Loucy (cell line): ENCODE measurements at regions not wholly inside any gene's neighbourhood (a gene's known extent, or its start where the extent isn't known, plus 50 kb on each side); places are given as distances from the start of the nearest gene placed in this dataset.

ENCODE experiments used
- H2AFZ ChIP-seq: fragments of 200-600 bp; sonication (generic); 2 replicates; pipeline ENCODE4 v1.6.0; 2016; ENCODE audit warnings: antibody characterized with exemption, mild to moderate bottlenecking, low read length, moderate library complexity
- H3F3A ChIP-seq: fragments of 200-600 bp; 2 replicates; pipeline ENCODE4 v1.6.0; 2016; ENCODE audit warnings: antibody characterized with exemption, low read depth, mild to moderate bottlenecking
- H3K27me3 ChIP-seq: fragments of 200-600 bp; sonication (generic); 2 replicates; pipeline ENCODE4 v1.6.1; 2014; ENCODE audit warnings: low read length, mild to moderate bottlenecking; ENCODE audit not compliant: insufficient read depth, poor library complexity, severe bottlenecking
- H3K36me3 ChIP-seq: fragments of 200-600 bp; sonication (generic); 2 replicates; pipeline ENCODE4 v1.6.1; 2016; ENCODE audit warnings: low read length; ENCODE audit not compliant: insufficient read depth
- H3K4me1 ChIP-seq: fragments of 200-600 bp; sonication (generic); 2 replicates; pipeline ENCODE4 v1.5.1; 2014; ENCODE audit warnings: low read length, mild to moderate bottlenecking; ENCODE audit not compliant: insufficient read depth, poor library complexity, severe bottlenecking
- H3K4me2 ChIP-seq: fragments of 200-600 bp; sonication (generic); 2 replicates; pipeline ENCODE4 v1.6.0; 2014; ENCODE audit warnings: antibody characterized with exemption, low read length, low read depth, mild to moderate bottlenecking; ENCODE audit not compliant: poor library complexity, severe bottlenecking
- H3K4me3 ChIP-seq: fragments of 200-600 bp; sonication (generic); 2 replicates; pipeline ENCODE4 v1.5.1; 2014; ENCODE audit warnings: low read length, mild to moderate bottlenecking, mixed read lengths; ENCODE audit not compliant: poor library complexity, severe bottlenecking
- H3K79me2 ChIP-seq: fragments of 200-600 bp; sonication (generic); 2 replicates; pipeline ENCODE4 v1.6.1; 2014; ENCODE audit warnings: low read length; ENCODE audit not compliant: insufficient read depth
- H3K9ac ChIP-seq: fragments of 200-600 bp; sonication (generic); 2 replicates; pipeline ENCODE4 v1.6.0; 2014; ENCODE audit warnings: mild to moderate bottlenecking, low read depth, low read length, moderate library complexity; ENCODE audit not compliant: poor library complexity, severe bottlenecking
- H3K9me2 ChIP-seq: fragments of 200-600 bp; sonication (generic); replicated peaks from 2 replicates; pipeline ENCODE4 v1.6.1; 2016; ENCODE audit warnings: low read depth, low read length, mixed read lengths
- H3K9me3 ChIP-seq: fragments of 200-600 bp; sonication (generic); 2 replicates; pipeline ENCODE4 v1.6.1; 2014; ENCODE audit warnings: mild to moderate bottlenecking, antibody characterized with exemption, low read length, low read depth; ENCODE audit not compliant: insufficient read depth
- H4K20me1 ChIP-seq: fragments of 200-600 bp; sonication (generic); 2 replicates; pipeline ENCODE4 v1.6.0; 2014; ENCODE audit warnings: antibody characterized with exemption, low read length, mild to moderate bottlenecking; ENCODE audit not compliant: insufficient read depth, poor library complexity, severe bottlenecking
- EZH2phosphoT487 ChIP-seq: fragments of 200-600 bp; IDR thresholded peaks from 2 replicates; pipeline ENCODE4 v1.6.1; 2018; ENCODE audit warnings: antibody characterized with exemption, mild to moderate bottlenecking, moderate library complexity, borderline replicate concordance
- TF ChIP-seq, protein P1 (sequence below): fragments of 200-600 bp; sonication (generic); conservative IDR thresholded peaks from 2 replicates; pipeline ENCODE4 v1.5.1; 2014; ENCODE audit warnings: mild to moderate bottlenecking, antibody characterized with exemption, low read length

DNA sequence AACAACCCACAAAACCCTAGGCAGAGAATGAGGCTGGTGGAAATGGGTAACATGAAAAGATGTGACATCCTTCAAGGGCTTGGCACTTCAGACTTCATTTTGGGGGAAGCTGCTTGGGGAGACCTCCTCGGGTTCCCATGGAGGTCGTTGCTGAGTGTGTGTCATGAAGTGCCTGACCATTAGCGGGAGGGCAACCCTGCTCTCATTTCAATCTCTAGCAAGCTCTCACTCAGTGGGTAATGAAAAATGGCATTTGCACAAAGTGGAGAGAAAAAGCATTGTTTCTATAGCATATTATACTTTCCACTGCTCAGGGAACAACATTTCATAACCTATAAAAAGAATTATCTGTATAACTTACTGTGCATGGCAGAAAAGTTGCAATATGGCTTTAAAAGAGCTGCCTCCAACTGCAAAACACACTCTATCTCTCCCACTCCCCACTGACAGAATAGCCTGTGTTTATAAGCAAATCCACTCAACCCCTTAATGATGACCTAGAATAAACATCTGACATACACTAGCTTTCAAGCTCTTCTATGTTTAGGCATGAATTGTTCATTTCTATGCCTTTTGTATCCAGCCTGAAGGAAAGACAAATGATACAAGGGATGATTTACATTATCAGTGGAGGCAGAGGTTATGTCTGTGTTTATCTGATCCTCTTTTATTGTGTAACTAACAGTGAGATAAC is 357.2 kb downstream of the ZSWIM6 start:
- H2AFZ ChIP-seq: no peak overlapping the region
- H4K20me1 ChIP-seq: no peaks in the 10 kb centered on the region
- H3K36me3 ChIP-seq: no peaks in the 10 kb centered on the region
- H3K4me3 ChIP-seq: no peak overlapping the region
- H3K9me3 ChIP-seq: 0 out of 2 replicates have a peak, but pooled peaks cover 5% of the 10 kb centered on the region
- no peaks in the 10 kb centered on the region for H3K4me1 ChIP-seq
- no peaks in the 10 kb centered on the region for H3F3A ChIP-seq
- H3K27me3 ChIP-seq: no peaks in the 10 kb centered on the region
- TF ChIP-seq, protein P1, sequence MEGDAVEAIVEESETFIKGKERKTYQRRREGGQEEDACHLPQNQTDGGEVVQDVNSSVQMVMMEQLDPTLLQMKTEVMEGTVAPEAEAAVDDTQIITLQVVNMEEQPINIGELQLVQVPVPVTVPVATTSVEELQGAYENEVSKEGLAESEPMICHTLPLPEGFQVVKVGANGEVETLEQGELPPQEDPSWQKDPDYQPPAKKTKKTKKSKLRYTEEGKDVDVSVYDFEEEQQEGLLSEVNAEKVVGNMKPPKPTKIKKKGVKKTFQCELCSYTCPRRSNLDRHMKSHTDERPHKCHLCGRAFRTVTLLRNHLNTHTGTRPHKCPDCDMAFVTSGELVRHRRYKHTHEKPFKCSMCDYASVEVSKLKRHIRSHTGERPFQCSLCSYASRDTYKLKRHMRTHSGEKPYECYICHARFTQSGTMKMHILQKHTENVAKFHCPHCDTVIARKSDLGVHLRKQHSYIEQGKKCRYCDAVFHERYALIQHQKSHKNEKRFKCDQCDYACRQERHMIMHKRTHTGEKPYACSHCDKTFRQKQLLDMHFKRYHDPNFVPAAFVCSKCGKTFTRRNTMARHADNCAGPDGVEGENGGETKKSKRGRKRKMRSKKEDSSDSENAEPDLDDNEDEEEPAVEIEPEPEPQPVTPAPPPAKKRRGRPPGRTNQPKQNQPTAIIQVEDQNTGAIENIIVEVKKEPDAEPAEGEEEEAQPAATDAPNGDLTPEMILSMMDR: no peak
- no peak overlapping the region for H3K9ac ChIP-seq
- no peak overlapping the region for H3K4me2 ChIP-seq
- no peaks in the 10 kb centered on the region for H3K79me2 ChIP-seq
- no peaks in the 10 kb centered on the region for H3K9me2 ChIP-seq

- Histone ChIP-seq H3K9ac (no peak overlapping the region), H3K4me2 (no peak overlapping the region), H3K36me3 (no peaks in the 10 kb centered on the region), H4K20me1 (no peaks in the 10 kb centered on the region), H3K27me3 (no peaks in the 10 kb centered on the region), H3K79me2 (no peaks in the 10 kb centered on the region), H3F3A (no peaks in the 10 kb centered on the region), H3K9me3 (0 out of 2 replicates have a peak, but pooled peaks cover under 1% of the 10 kb centered on the region), H3K4me3 (no peak overlapping the region), H3K4me1 (no peaks in the 10 kb centered on the region), H2AFZ (no peak overlapping the region), H3K9me2 (no peaks in the 10 kb centered on the region)
- TF ChIP-seq, protein P1: no peak
- no peak for TF ChIP-seq EZH2phosphoT487
Observed at GRCh38 chr5:61697809-61698558, 365.9 kb downstream of the ZSWIM6 start.

DNA sequence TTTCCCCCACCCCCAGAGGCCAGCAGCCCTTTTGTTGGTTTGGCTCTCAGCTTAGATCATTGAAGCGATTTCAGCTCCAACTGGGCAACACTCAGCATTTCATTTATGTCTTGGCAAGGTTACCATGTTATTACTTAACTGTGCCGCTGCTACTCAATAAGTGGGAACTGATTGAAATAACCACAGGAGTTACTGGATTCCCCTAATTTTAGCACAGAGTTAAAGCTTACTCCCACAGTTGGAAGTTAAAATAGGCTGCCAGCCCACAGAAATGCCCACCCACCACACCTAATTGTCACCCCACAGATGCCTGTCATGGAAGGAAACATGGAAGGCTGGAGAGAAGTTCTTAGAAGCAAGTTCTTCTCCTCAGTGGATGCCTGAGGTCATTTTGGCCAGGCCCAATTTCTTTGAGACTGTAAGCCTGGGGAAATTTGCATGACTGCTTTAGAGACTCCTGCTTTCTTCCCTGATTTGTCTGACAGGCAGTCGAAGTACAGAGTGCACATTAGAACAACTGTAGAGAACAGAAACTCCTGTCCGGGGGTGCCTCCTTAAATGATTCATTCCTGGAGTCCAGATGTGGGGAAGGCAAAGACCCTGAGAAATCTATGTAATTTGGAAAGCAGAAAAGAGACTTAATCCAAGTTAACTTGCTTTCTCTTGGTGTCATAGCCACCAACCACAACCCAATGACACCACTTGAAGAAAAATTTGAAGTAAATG is 370.0 kb downstream of the ZSWIM6 start:
- Histone ChIP-seq H3K4me3 (no peak overlapping the region), H3K9me2 (no peaks in the 10 kb centered on the region)
- TF ChIP-seq, protein P1: no peak
- TF ChIP-seq EZH2phosphoT487: no peak

More for the DNA sequence above, 370.0 kb downstream of the ZSWIM6 start:
- no peak overlapping the region for H3K9ac ChIP-seq
- no peak overlapping the region for H2AFZ ChIP-seq
- no peaks in the 10 kb centered on the region for H3K79me2 ChIP-seq
- H3K4me2 ChIP-seq: no peak overlapping the region
- no peaks in the 10 kb centered on the region for H3K36me3 ChIP-seq
- no peaks in the 10 kb centered on the region for H3K27me3 ChIP-seq
- H3K4me1 ChIP-seq: no peaks in the 10 kb centered on the region
- no peaks in the 10 kb centered on the region for H3K9me3 ChIP-seq
- H3F3A ChIP-seq: no peaks in the 10 kb centered on the region
- no peaks in the 10 kb centered on the region for H4K20me1 ChIP-seq
